Testis (tissue), 2 donors: ENCODE measurements at regions not wholly inside any gene's neighbourhood (a gene's known extent, or its start where the extent isn't known, plus 50 kb on each side); places are given as distances from the start of the nearest gene placed in this dataset.

ENCODE experiments used
- DNase-seq: peaks from one replicate; pipeline ENCODE4 v3.0.0-alpha.2; 2019
- H3K27ac ChIP-seq, 2 donors: fragments of 200-600 bp; sonication (generic); one replicate each; pipeline ENCODE4 v1.5.1; 2019
- H3K27me3 ChIP-seq: fragments of 200-600 bp; sonication (generic); one replicate; pipeline ENCODE4 v1.5.1; 2019
- H3K36me3 ChIP-seq: fragments of 200-600 bp; sonication (generic); one replicate; pipeline ENCODE4 v1.5.1; 2017; ENCODE audit warnings: low read depth; ENCODE audit errors: missing control alignments
- H3K4me1 ChIP-seq: fragments of 200-600 bp; sonication (generic); one replicate; pipeline ENCODE4 v1.5.1; 2019
- H3K4me3 ChIP-seq, 2 donors: fragments of 200-600 bp; sonication (generic); one replicate each; pipeline ENCODE4 v1.5.1; 2017 to 2019
- H3K9me3 ChIP-seq: fragments of 200-600 bp; sonication (generic); one replicate; pipeline ENCODE4 v1.5.1; 2017
- POLR2A ChIP-seq: fragments of 450-650 bp; IDR thresholded peaks from one replicate; pipeline ENCODE4 v1.6.1; 2017; ENCODE audit warnings: antibody characterized with exemption, mild to moderate bottlenecking, moderate library complexity
- WGBS, 2 donors: methylation state at CpG; one replicate each; pipeline ENCODE4 v1.1.5; 2018; 5-methylcytosine and 5-hydroxymethylcytosine counted together
- intact Hi-C: fragments of 100-400 bp; cut with DNase I; formaldehyde crosslinking; loops from one replicate; pipeline ENCODE4 v1.15.1; 2023; ENCODE audit warnings: low total_unique reads
- TF ChIP-seq, protein P1 (sequence below), 3 experiments: fragments of 450-650 bp in 2 of 3; fragments of 200-600 bp in 1 of 3; sonication (generic) in 1 of 3; IDR thresholded peaks; one replicate each; pipeline ENCODE4 v1.5.1; 2016 to 2019; ENCODE audit warnings: antibody characterized with exemption in 3 of 3, mild to moderate bottlenecking in 2 of 3, moderate library complexity in 1 of 3

DNA sequence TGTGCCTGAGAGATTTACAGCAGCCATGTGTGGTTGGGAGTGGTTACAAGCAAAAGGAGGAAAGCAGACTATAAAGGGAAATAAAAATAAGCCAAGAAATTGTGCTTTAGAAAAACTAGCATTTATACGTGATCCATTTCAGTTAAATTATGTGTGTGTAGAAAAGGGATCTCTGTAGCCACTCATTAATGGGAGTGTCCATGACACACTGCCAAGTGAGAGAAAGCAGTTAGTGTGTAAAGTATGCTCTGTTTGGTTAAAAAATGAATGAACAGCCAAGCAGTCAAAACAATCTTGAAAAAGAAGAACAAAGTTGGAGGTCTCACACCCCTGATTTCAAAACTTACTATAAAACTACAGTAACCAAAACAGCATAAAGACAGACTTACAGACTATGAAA, 67.9 kb upstream of the GGTLC1 start:
- Histone ChIP-seq H3K4me3 (no peak overlapping the region), H3K27ac (no peak overlapping the region), H3K4me1 (no peaks in the 10 kb centered on the region), H3K36me3 (no peaks in the 10 kb centered on the region), H3K27me3 (no peaks in the 10 kb centered on the region), H3K9me3 (no peaks in the 10 kb centered on the region)
- intact Hi-C loops = no loop called here
- 65 to 84% methylated on average over 1 of the region's 1 CpG for WGBS, 2 donors
- DNase-seq = no peak
- TF ChIP-seq POLR2A = no peak

DNA sequence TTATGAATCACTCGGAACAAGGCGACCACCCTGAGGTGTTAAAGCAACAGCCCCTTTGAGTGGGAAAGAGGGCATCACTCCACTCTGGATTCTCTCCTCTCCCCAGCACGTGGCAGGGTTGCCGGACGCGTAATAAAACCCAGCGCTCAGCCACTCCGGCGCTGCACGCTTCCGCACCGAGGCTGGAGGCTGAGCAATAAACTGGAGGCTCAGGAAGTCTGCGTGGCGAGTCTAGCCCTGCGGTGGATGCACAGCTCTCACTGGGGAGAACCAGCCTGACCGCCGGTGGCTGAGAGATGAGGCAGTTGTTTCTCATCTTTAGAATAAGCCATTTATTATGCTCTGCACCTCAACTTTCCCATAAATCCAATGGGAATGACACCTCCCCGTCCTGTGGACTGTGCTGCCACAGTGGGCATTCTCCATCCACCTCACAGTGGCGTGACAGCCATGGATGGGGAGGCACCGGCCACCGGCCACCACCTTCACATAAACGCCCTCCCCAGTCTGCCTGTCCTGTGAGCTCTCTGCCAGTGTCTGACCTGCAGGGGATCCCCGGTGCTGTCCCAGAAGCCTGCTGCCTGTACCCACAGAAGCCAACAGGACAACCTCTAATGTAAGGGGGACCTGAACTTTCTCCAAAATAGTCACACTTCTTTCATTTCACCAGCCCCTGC, 64.2 kb upstream of the GGTLC1 start:
- intact Hi-C loops = no loop called here
- no peak for DNase-seq
- no peak overlapping the region for H3K4me3 ChIP-seq
- H3K36me3 ChIP-seq = no peaks in the 10 kb centered on the region
- no peaks in the 10 kb centered on the region for H3K4me1 ChIP-seq
- no peaks in the 10 kb centered on the region for H3K27me3 ChIP-seq
- no peaks in the 10 kb centered on the region for H3K9me3 ChIP-seq
- H3K27ac ChIP-seq = no peak overlapping the region
- TF ChIP-seq POLR2A = no peak
- TF ChIP-seq, protein P1, sequence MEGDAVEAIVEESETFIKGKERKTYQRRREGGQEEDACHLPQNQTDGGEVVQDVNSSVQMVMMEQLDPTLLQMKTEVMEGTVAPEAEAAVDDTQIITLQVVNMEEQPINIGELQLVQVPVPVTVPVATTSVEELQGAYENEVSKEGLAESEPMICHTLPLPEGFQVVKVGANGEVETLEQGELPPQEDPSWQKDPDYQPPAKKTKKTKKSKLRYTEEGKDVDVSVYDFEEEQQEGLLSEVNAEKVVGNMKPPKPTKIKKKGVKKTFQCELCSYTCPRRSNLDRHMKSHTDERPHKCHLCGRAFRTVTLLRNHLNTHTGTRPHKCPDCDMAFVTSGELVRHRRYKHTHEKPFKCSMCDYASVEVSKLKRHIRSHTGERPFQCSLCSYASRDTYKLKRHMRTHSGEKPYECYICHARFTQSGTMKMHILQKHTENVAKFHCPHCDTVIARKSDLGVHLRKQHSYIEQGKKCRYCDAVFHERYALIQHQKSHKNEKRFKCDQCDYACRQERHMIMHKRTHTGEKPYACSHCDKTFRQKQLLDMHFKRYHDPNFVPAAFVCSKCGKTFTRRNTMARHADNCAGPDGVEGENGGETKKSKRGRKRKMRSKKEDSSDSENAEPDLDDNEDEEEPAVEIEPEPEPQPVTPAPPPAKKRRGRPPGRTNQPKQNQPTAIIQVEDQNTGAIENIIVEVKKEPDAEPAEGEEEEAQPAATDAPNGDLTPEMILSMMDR (IDR thresholded peaks at IDR 0.05) = no peak
- WGBS, 2 donors = 67 to 73% methylated on average over 14 to 23 of the region's 23 CpGs

DNA sequence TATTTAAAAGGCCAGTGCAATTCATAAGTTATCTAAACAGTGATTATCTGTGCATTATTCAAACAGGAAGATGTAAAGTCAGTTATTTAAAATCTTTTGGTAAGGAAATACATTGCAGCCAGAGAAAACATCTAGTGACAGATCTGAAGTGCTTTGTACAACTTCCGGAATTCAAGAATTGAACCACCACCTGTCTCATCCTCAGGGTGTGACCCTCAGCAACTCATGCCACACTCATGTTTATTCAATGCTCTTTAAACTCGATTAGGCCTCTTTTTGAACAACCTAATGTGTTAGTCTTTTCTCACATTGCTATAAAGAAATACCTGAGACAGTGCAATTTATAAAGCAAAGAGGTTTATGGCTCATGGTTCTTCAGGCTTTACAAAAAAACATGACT, 62.6 kb upstream of the GGTLC1 start:
- H3K27ac ChIP-seq = no peak overlapping the region
- DNase-seq = no peak
- H3K27me3 ChIP-seq = no peaks in the 10 kb centered on the region
- no peaks in the 10 kb centered on the region for H3K36me3 ChIP-seq
- no peaks in the 10 kb centered on the region for H3K4me1 ChIP-seq
- no peaks in the 10 kb centered on the region for H3K9me3 ChIP-seq
- intact Hi-C loops = no loop called here
- WGBS, 2 donors = 75 to 81% methylated on average over 2 of the region's 2 CpGs
- no peak overlapping the region for H3K4me3 ChIP-seq
- TF ChIP-seq POLR2A = no peak
- TF ChIP-seq, protein P1 (IDR thresholded peaks at IDR 0.05) = no peak

DNA sequence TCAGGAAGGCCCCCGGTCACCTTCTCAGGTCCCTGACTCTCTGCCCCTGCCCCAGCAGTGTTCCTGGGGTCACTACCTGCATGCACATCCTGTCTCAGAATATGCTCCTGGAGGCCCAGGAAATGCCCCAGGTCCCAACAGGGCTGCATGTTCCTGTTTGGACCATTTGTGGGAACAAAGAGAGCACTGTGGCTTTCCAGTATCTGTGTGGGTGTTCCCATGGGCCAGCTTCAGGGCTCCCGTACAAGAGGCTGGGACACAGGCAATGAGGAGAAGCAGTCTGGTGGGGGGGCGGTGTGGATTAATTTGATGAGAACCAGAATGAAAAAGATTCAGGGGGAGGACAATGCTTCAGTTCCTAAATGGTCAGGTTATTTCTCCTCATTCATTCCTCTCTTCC, 61.5 kb upstream of the GGTLC1 start:
- intact Hi-C loops = no loop called here
- Histone ChIP-seq H3K27ac (no peak overlapping the region), H3K4me1 (no peaks in the 10 kb centered on the region), H3K9me3 (no peaks in the 10 kb centered on the region), H3K27me3 (no peaks in the 10 kb centered on the region), H3K4me3 (no peak overlapping the region), H3K36me3 (no peaks in the 10 kb centered on the region)
- DNase-seq = no peak
- 65 to 68% methylated on average over 3 of the region's 3 CpGs for WGBS, 2 donors
- no peak for TF ChIP-seq POLR2A
- TF ChIP-seq, protein P1 (IDR thresholded peaks at IDR 0.05) = no peak

DNA sequence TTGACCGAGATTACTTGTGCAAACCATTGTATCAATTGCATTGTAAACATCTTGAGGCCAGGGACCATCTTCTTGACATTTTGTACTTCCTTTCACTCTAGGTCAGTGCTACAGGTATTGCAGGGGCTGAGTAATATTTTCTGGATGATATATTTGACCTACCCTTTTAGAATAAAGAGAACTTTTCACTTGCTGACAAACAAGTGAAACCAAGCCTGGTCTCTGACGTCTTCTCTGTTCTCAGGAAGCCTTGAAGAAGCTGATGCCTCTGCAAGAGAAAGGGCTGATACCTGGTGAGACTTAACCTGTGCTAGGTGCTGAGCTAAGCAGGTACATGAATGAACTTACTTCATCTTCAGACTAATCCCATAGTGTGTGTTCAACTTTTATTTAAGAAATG, 60.5 kb upstream of the GGTLC1 start:
- intact Hi-C loops = no loop called here
- Histone ChIP-seq H3K4me1 (no peaks in the 10 kb centered on the region), H3K27ac (no peak overlapping the region), H3K27me3 (no peaks in the 10 kb centered on the region), H3K9me3 (no peaks in the 10 kb centered on the region), H3K36me3 (no peaks in the 10 kb centered on the region), H3K4me3 (no peak overlapping the region)
- no peak for DNase-seq
- TF ChIP-seq, protein P1 (IDR thresholded peaks at IDR 0.05) = no peak
- TF ChIP-seq POLR2A = no peak
- 86 to 88% methylated on average over 2 of the region's 2 CpGs for WGBS, 2 donors
